ENCODE measurements at regions not wholly inside any gene's neighbourhood (a gene's known extent, or its start where the extent isn't known, plus 50 kb on each side); places are given as distances from the start of the nearest gene placed in this dataset.
"Not testable (repeated sequence)": the region's sequence is repeated elsewhere in the genome, so short reads cannot be mapped to it uniquely, and the experiment has no call there.

DNA sequence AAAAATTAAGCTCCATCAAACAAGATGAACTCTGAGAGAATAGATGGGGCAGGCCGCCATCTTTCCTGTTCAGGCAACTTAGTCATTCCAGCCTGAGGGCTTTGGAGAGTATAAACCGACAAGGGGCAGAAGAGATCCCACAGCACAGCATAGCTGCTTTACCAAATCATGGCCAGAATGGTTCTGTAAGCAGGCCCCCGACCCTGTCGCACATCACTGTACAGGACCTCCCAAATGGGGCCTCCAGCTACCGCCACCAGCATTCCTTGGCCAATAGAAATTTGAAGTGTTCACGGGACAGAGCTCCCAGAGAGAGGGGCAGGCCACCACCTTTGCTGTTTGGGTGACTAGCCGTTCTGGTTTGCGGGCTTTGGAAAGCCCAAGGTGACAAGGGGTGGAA, 594.1 kb downstream of the CWH43 start:
- H3K9me3 Mint-ChIP-seq, result peaks cover 74 to 80% of the 10 kb centered on the region in 2 experiments
- not testable (repeated sequence) for H2AFZ ChIP-seq (ENCODE audit: low read length); H3K27ac Mint-ChIP-seq; H3K4me3 Mint-ChIP-seq; H3K79me2 ChIP-seq (ENCODE audit: insufficient read depth, low read length); H2BK20ac ChIP-seq (ENCODE audit: low read depth, low read length, poor library complexity, severe bottlenecking); H3K4ac ChIP-seq (ENCODE audit: low read depth, low read length); H4K91ac ChIP-seq (ENCODE audit: insufficient read length, low read depth, low read length); H4K8ac ChIP-seq (replicated peaks; ENCODE audit: insufficient read length, low read depth, low read length); H3K79me1 ChIP-seq (ENCODE audit: insufficient read depth, low read depth, low read length, poor library complexity, severe bottlenecking); H3K4me2 ChIP-seq (ENCODE audit: insufficient read depth, insufficient read length, low read length); H3K27me3 Mint-ChIP-seq (ENCODE audit: low read depth); H3K9ac ChIP-seq (ENCODE audit: extremely low read depth, insufficient read length, low read length); H3K23me2 ChIP-seq (ENCODE audit: insufficient read length, low read depth, low read length, poor library complexity, severe bottlenecking); H3K4me1 ChIP-seq (ENCODE audit: insufficient read depth, low read length); H3K56ac ChIP-seq (ENCODE audit: insufficient read length, low read depth, low read length); H3K23ac ChIP-seq (ENCODE audit: insufficient read length, low read depth, low read length); H2BK5ac ChIP-seq (ENCODE audit: insufficient read length, low read length); H3K27me3 ChIP-seq (ENCODE audit: insufficient read depth, low read length); H2BK12ac ChIP-seq (ENCODE audit: insufficient read length, low read depth, low read length); H3K18ac ChIP-seq (ENCODE audit: insufficient read length, low read depth, low read length); DNase-seq; H4K5ac ChIP-seq (ENCODE audit: insufficient read length, low read depth, low read length); H2AK5ac ChIP-seq (ENCODE audit: insufficient read length, low read length); H3K14ac ChIP-seq (ENCODE audit: insufficient read depth, low read length); H2BK15ac ChIP-seq (ENCODE audit: low read depth, low read length); H3K27ac ChIP-seq (ENCODE audit: insufficient read length, low read depth, low read length); H2BK120ac ChIP-seq (ENCODE audit: low read depth, low read length, poor library complexity, severe bottlenecking); H3T11ph ChIP-seq (ENCODE audit: low read length); H4K20me1 ChIP-seq (ENCODE audit: control insufficient read depth, insufficient read depth, insufficient read length); H3K4me1 Mint-ChIP-seq
- peaks cover 9 to 22% (median 19%) of the 10 kb centered on the region in 3 experiments; a peak in 6 of 7 replicates for H3K36me3 Mint-ChIP-seq (ENCODE audit: insufficient read depth in 1 of 3, low read depth in 3 of 3)
- no CpG with 5 or more reads among the region's 8 CpGs for WGBS (ENCODE audit: extremely low coverage, insufficient read length, low lambda C conversion rate)
- peaks cover 70% of the 10 kb centered on the region for H3K9me3 ChIP-seq (ENCODE audit: control insufficient read depth, low read depth, low read length)

DNA sequence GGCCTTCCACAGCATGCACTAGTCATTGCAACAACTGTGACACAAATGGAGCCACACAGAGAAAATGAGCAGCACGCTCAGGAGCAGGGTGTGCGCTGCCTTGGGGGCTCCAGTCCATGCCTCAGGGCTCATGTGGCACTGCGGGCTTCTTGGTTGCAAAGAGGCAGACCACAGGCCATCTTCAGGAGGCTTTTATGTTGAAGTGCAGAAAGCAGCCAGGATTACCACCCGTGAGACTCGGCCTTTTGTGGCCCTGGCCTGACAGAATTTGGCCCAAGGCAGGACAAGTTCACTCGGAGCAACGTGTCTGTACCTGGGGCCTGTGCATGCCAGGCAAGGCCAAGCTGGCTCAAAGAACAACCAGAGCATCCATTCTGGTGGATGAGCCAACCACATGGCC, 602.3 kb downstream of the CWH43 start:
- H2BK120ac ChIP-seq (ENCODE audit: low read depth, low read length, poor library complexity, severe bottlenecking); H2AFZ ChIP-seq (ENCODE audit: low read length); H3K4me3 Mint-ChIP-seq; H3K9ac ChIP-seq (ENCODE audit: extremely low read depth, insufficient read length, low read length); H3K27me3 Mint-ChIP-seq (ENCODE audit: low read depth); H3K4me1 Mint-ChIP-seq; H4K91ac ChIP-seq (ENCODE audit: insufficient read length, low read depth, low read length); H2AK5ac ChIP-seq (ENCODE audit: insufficient read length, low read length); H3K14ac ChIP-seq (ENCODE audit: insufficient read depth, low read length); H3T11ph ChIP-seq (ENCODE audit: low read length); H3K23me2 ChIP-seq (ENCODE audit: insufficient read length, low read depth, low read length, poor library complexity, severe bottlenecking); H3K18ac ChIP-seq (ENCODE audit: insufficient read length, low read depth, low read length); H3K4me2 ChIP-seq (ENCODE audit: insufficient read depth, insufficient read length, low read length); H4K5ac ChIP-seq (ENCODE audit: insufficient read length, low read depth, low read length); H4K20me1 ChIP-seq (ENCODE audit: control insufficient read depth, insufficient read depth, insufficient read length); DNase-seq; H3K27ac Mint-ChIP-seq; H3K27me3 ChIP-seq (ENCODE audit: insufficient read depth, low read length); H3K56ac ChIP-seq (ENCODE audit: insufficient read length, low read depth, low read length); H4K8ac ChIP-seq (replicated peaks; ENCODE audit: insufficient read length, low read depth, low read length); H3K36me3 Mint-ChIP-seq (ENCODE audit: insufficient read depth in 1 of 3, low read depth in 3 of 3); H2BK15ac ChIP-seq (ENCODE audit: low read depth, low read length); H3K4me1 ChIP-seq (ENCODE audit: insufficient read depth, low read length); H2BK5ac ChIP-seq (ENCODE audit: insufficient read length, low read length); H3K79me1 ChIP-seq (ENCODE audit: insufficient read depth, low read depth, low read length, poor library complexity, severe bottlenecking); H3K79me2 ChIP-seq (ENCODE audit: insufficient read depth, low read length); H2BK12ac ChIP-seq (ENCODE audit: insufficient read length, low read depth, low read length); H2BK20ac ChIP-seq (ENCODE audit: low read depth, low read length, poor library complexity, severe bottlenecking); H3K27ac ChIP-seq (ENCODE audit: insufficient read length, low read depth, low read length); H3K4ac ChIP-seq (ENCODE audit: low read depth, low read length); H3K23ac ChIP-seq (ENCODE audit: insufficient read length, low read depth, low read length): not testable (repeated sequence)
- H3K9me3 Mint-ChIP-seq, result peaks cover 37 to 48% of the 10 kb centered on the region in 2 experiments
- WGBS (ENCODE audit: extremely low coverage, insufficient read length, low lambda C conversion rate), result no CpG with 5 or more reads among the region's 7 CpGs
- H3K9me3 ChIP-seq (ENCODE audit: control insufficient read depth, low read depth, low read length), result peaks cover 23% of the 10 kb centered on the region

Measured in H9 (cell line).